ENCODE measurements at regions not wholly inside any gene's neighbourhood (a gene's known extent, or its start where the extent isn't known, plus 50 kb on each side); places are given as distances from the start of the nearest gene placed in this dataset.

DNA sequence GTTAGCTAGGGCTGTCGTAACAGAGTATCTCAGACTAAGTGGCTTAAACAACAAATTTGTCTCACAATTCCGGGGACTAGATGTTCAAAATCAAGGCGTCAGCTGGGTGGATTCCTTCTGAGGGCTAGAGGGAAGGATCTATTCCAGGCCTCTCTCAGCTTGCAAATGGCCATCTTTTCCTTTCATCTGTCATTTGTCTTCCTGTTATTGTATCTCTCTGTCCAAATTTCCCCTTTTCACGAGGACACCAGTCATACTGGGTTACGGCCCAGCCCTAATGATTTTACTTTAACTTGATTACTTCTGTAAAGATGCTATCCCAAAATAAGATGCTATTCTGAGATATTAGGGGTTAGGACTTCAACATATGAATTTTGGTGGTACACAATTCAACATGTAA lies 119.0 kb upstream of the CPSF6 start (continued):
- TF ChIP-seq, protein P1, sequence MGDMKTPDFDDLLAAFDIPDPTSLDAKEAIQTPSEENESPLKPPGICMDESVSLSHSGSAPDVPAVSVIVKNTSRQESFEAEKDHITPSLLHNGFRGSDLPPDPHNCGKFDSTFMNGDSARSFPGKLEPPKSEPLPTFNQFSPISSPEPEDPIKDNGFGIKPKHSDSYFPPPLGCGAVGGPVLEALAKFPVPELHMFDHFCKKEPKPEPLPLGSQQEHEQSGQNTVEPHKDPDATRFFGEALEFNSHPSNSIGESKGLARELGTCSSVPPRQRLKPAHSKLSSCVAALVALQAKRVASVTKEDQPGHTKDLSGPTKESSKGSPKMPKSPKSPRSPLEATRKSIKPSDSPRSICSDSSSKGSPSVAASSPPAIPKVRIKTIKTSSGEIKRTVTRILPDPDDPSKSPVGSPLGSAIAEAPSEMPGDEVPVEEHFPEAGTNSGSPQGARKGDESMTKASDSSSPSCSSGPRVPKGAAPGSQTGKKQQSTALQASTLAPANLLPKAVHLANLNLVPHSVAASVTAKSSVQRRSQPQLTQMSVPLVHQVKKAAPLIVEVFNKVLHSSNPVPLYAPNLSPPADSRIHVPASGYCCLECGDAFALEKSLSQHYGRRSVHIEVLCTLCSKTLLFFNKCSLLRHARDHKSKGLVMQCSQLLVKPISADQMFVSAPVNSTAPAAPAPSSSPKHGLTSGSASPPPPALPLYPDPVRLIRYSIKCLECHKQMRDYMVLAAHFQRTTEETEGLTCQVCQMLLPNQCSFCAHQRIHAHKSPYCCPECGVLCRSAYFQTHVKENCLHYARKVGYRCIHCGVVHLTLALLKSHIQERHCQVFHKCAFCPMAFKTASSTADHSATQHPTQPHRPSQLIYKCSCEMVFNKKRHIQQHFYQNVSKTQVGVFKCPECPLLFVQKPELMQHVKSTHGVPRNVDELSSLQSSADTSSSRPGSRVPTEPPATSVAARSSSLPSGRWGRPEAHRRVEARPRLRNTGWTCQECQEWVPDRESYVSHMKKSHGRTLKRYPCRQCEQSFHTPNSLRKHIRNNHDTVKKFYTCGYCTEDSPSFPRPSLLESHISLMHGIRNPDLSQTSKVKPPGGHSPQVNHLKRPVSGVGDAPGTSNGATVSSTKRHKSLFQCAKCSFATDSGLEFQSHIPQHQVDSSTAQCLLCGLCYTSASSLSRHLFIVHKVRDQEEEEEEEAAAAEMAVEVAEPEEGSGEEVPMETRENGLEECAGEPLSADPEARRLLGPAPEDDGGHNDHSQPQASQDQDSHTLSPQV (IDR thresholded peaks at IDR 0.05), result no peak

DNA sequence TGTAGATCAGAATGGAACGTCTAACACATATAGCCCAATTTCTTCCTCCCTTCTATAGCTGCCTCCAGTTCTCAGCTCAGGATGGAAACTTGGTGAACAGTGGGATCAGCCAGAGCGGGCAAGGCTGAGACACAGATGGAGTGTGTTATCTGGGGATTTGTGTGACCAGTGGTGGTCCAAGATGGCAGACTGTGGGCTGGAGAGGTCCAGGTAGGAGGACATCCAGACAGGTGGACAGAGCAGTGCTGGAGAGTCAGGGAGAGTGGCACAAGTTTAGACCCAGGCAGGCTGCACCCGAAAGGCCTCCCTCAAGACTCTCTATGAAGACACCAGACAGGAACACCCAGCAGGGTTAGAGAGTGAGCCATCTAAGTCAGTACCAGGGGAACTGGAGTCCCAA lies 116.1 kb upstream of the CPSF6 start:
- no TSS peak for BruUV-seq (replicated peaks)
- WGBS (ENCODE audit: insufficient coverage, insufficient replicate concordance, low lambda C conversion rate, missing lambda C conversion rate), result 54% methylated on average over 3 of the region's 3 CpGs
- in situ Hi-C loops (cut with MboI), result no loop called here
- FAIRE-seq (no peak), DNase-seq (ENCODE audit: low read depth, low spot score) (no peak), ATAC-seq (no peak)
- Histone ChIP-seq H3K9me3 (replicated peaks; ENCODE audit: control insufficient read depth, insufficient read depth, low read length) (no peaks in the 10 kb centered on the region), H3K4me3 (no peak overlapping the region), H3K27ac (ENCODE audit: control insufficient read depth, insufficient read depth) (no peak overlapping the region), H2AFZ (ENCODE audit: control insufficient read depth, low read depth, low read length) (no peak overlapping the region), H3K79me2 (ENCODE audit: control insufficient read depth, insufficient read depth, low read length) (no peaks in the 10 kb centered on the region), H3K4me2 (ENCODE audit: control insufficient read depth, insufficient read depth) (no peak overlapping the region), H4K20me1 (ENCODE audit: control insufficient read depth, insufficient read depth) (no peaks in the 10 kb centered on the region), H3K27me3 (replicated peaks in 1 of 2; ENCODE audit: control insufficient read depth in 2 of 2, insufficient read depth in 2 of 2, low read length in 1 of 2) (peaks cover 0 to 2% of the 10 kb centered on the region in 2 experiments; a peak in 1 of 4 replicates), H3K4me1 (ENCODE audit: control insufficient read depth, insufficient read depth, low read length) (no peaks in the 10 kb centered on the region), H3K9ac (ENCODE audit: control insufficient read depth, insufficient read depth, low read length) (no peak overlapping the region), H3K36me3 (ENCODE audit: control insufficient read depth in 2 of 2, insufficient read depth in 2 of 2, low read length in 1 of 2) (no peaks in the 10 kb centered on the region)
- ChIA-PET RAD21 (ENCODE audit: unreplicated experiment) (no interaction called here), POLR2A (no interaction called here), CTCF (no interaction called here), SMC1A (ENCODE audit: uncharacterized antibody, unreplicated experiment) (no interaction called here)
- intact Hi-C loops (cut with micrococcal nuclease; ENCODE audit: unreplicated experiment), result no loop called here
- TF ChIP-seq CHD4 (IDR thresholded peaks at IDR 0.05) (no peak), EGR1 (IDR thresholded peaks at IDR 0.05; ENCODE audit: borderline replicate concordance in 1 of 2, low read depth in 2 of 2, low read length in 2 of 2) (no peak), FOXK2 (IDR thresholded peaks at IDR 0.05) (no peak), WRNIP1 (IDR thresholded peaks at IDR 0.05; ENCODE audit: borderline replicate concordance, low read depth, low read length) (no peak), POU2F2 (IDR thresholded peaks at IDR 0.05; ENCODE audit: borderline replicate concordance, low read depth, low read length) (no peak), NFXL1 (IDR thresholded peaks at IDR 0.05; ENCODE audit: borderline replicate concordance) (no peak), SMAD1 (IDR thresholded peaks at IDR 0.05; ENCODE audit: low read depth, partially characterized antibody) (no peak), RBBP5 (conservative IDR thresholded peaks at IDR 0.05) (no peak), HDAC6 (IDR thresholded peaks at IDR 0.05; ENCODE audit: unreplicated experiment) (no peak), ZNF384 (IDR thresholded peaks at IDR 0.05; ENCODE audit: borderline replicate concordance, low read depth, low read length) (no peak), NFYB (IDR thresholded peaks at IDR 0.05; ENCODE audit: insufficient read depth, low read depth, low read length) (no peak)
- TF ChIP-seq, protein P2, sequence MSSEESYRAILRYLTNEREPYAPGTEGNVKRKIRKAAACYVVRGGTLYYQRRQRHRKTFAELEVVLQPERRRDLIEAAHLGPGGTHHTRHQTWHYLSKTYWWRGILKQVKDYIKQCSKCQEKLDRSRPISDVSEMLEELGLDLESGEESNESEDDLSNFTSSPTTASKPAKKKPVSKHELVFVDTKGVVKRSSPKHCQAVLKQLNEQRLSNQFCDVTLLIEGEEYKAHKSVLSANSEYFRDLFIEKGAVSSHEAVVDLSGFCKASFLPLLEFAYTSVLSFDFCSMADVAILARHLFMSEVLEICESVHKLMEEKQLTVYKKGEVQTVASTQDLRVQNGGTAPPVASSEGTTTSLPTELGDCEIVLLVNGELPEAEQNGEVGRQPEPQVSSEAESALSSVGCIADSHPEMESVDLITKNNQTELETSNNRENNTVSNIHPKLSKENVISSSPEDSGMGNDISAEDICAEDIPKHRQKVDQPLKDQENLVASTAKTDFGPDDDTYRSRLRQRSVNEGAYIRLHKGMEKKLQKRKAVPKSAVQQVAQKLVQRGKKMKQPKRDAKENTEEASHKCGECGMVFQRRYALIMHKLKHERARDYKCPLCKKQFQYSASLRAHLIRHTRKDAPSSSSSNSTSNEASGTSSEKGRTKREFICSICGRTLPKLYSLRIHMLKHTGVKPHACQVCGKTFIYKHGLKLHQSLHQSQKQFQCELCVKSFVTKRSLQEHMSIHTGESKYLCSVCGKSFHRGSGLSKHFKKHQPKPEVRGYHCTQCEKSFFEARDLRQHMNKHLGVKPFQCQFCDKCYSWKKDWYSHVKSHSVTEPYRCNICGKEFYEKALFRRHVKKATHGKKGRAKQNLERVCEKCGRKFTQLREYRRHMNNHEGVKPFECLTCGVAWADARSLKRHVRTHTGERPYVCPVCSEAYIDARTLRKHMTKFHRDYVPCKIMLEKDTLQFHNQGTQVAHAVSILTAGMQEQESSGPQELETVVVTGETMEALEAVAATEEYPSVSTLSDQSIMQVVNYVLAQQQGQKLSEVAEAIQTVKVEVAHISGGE (CRISPR knock-in tag; IDR thresholded peaks at IDR 0.05), result no peak
- TF ChIP-seq, protein P3, sequence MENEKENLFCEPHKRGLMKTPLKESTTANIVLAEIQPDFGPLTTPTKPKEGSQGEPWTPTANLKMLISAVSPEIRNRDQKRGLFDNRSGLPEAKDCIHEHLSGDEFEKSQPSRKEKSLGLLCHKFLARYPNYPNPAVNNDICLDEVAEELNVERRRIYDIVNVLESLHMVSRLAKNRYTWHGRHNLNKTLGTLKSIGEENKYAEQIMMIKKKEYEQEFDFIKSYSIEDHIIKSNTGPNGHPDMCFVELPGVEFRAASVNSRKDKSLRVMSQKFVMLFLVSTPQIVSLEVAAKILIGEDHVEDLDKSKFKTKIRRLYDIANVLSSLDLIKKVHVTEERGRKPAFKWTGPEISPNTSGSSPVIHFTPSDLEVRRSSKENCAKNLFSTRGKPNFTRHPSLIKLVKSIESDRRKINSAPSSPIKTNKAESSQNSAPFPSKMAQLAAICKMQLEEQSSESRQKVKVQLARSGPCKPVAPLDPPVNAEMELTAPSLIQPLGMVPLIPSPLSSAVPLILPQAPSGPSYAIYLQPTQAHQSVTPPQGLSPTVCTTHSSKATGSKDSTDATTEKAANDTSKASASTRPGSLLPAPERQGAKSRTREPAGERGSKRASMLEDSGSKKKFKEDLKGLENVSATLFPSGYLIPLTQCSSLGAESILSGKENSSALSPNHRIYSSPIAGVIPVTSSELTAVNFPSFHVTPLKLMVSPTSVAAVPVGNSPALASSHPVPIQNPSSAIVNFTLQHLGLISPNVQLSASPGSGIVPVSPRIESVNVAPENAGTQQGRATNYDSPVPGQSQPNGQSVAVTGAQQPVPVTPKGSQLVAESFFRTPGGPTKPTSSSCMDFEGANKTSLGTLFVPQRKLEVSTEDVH (IDR thresholded peaks at IDR 0.05; ENCODE audit: low read depth, partially characterized antibody), result no peak
